Nephron (organoid): ENCODE measurements at regions not wholly inside any gene's neighbourhood (a gene's known extent, or its start where the extent isn't known, plus 50 kb on each side); places are given as distances from the start of the nearest gene placed in this dataset.

Experiments used
- H3K27ac Mint-ChIP-seq, 3 experiments: 2 replicates each; pipeline ENCODE4 v1.8.0; 2020; ENCODE audit warnings: mixed read lengths in 3 of 3, mild to moderate bottlenecking in 2 of 3, moderate library complexity in 1 of 3
- H3K27me3 Mint-ChIP-seq: 2 replicates; pipeline ENCODE4 v1.8.0; 2021; ENCODE audit warnings: low read depth, mild to moderate bottlenecking, moderate library complexity, mixed read lengths
- H3K36me3 Mint-ChIP-seq: 2 replicates; pipeline ENCODE4 v1.8.0; 2020; ENCODE audit warnings: low read depth, mixed read lengths
- H3K4me1 Mint-ChIP-seq: 2 replicates; pipeline ENCODE4 v1.8.0; 2020; ENCODE audit warnings: mixed read lengths
- H3K4me3 Mint-ChIP-seq, 3 experiments: 2 replicates each; pipeline ENCODE4 v1.8.0; 2020; ENCODE audit warnings: mild to moderate bottlenecking in 3 of 3, mixed read lengths in 3 of 3, moderate library complexity in 2 of 3
- H3K9me3 Mint-ChIP-seq: 2 replicates; pipeline ENCODE4 v1.8.0; 2020; ENCODE audit warnings: mixed read lengths
- CTCF ChIP-seq, 3 experiments: fragments of 200-600 bp; sonication (generic); IDR thresholded peaks; one replicate each; pipeline ENCODE4 v1.5.0; 2021; ENCODE audit warnings: antibody characterized with exemption in 3 of 3; ENCODE audit not compliant: unreplicated experiment in 3 of 3

GRCh38 chr6:56361812-56362211 is 114.4 kb upstream of the COL21A1 start:
- Mint-ChIP-seq H3K27ac (peak overlapping the region in 2 of 3 experiments; percentile 36 to 53), H3K4me3 (no peak overlapping the region), H3K4me1 (peaks cover 49% of the 10 kb centered on the region), H3K27me3 (peaks cover 4% of the 10 kb centered on the region), H3K9me3 (no peaks in the 10 kb centered on the region), H3K36me3 (no peaks in the 10 kb centered on the region)
- TF ChIP-seq CTCF (IDR thresholded peaks at IDR 0.05; ENCODE audit: unreplicated experiment in 3 of 3) = no peak

- peaks cover 4% of the 10 kb centered on the region for H3K27me3 Mint-ChIP-seq
- no peaks in the 10 kb centered on the region for H3K36me3 Mint-ChIP-seq
- TF ChIP-seq CTCF (IDR thresholded peaks at IDR 0.05; ENCODE audit: unreplicated experiment in 3 of 3) = peak; percentile 79 to 89 (median 86)
- H3K9me3 Mint-ChIP-seq = no peaks in the 10 kb centered on the region
- peak overlapping the region in 2 of 3 experiments; percentile 47 to 80 for H3K27ac Mint-ChIP-seq
- H3K4me3 Mint-ChIP-seq = no peak overlapping the region
- peaks cover 26% of the 10 kb centered on the region for H3K4me1 Mint-ChIP-seq
Measured at GRCh38 chr6:56359201-56359899, 112.0 kb upstream of the COL21A1 start.

GRCh38 chr6:56357616-56358373 is 110.4 kb upstream of the COL21A1 start:
- no peak overlapping the region for H3K4me3 Mint-ChIP-seq
- TF ChIP-seq CTCF (IDR thresholded peaks at IDR 0.05; ENCODE audit: unreplicated experiment in 3 of 3) = no peak
- no peak overlapping the region for H3K27ac Mint-ChIP-seq
- peaks cover 15% of the 10 kb centered on the region for H3K4me1 Mint-ChIP-seq
- peaks cover 3% of the 10 kb centered on the region for H3K36me3 Mint-ChIP-seq
- peaks cover 4% of the 10 kb centered on the region for H3K27me3 Mint-ChIP-seq
- H3K9me3 Mint-ChIP-seq = peaks cover 11% of the 10 kb centered on the region

- peaks cover 15% of the 10 kb centered on the region for H3K9me3 Mint-ChIP-seq
- peaks cover 3% of the 10 kb centered on the region for H3K27me3 Mint-ChIP-seq
- peaks cover 3% of the 10 kb centered on the region for H3K36me3 Mint-ChIP-seq
- peak overlapping the region in 1 of 3 experiments; percentile 45 for H3K27ac Mint-ChIP-seq
- no peak for TF ChIP-seq CTCF (IDR thresholded peaks at IDR 0.05; ENCODE audit: unreplicated experiment in 3 of 3)
- H3K4me3 Mint-ChIP-seq = no peak overlapping the region
- H3K4me1 Mint-ChIP-seq = peaks cover 11% of the 10 kb centered on the region
Measured at GRCh38 chr6:56356426-56356825, 109.0 kb upstream of the COL21A1 start.

GRCh38 chr6:56353860-56354259 is 106.5 kb upstream of the COL21A1 start:
- Mint-ChIP-seq H3K36me3 (peaks cover 3% of the 10 kb centered on the region), H3K27ac (no peak overlapping the region), H3K4me3 (no peak overlapping the region), H3K9me3 (peaks cover 15% of the 10 kb centered on the region), H3K4me1 (peaks cover under 1% of the 10 kb centered on the region), H3K27me3 (peaks cover 3% of the 10 kb centered on the region)
- TF ChIP-seq CTCF (IDR thresholded peaks at IDR 0.05; ENCODE audit: unreplicated experiment in 3 of 3) = no peak
